H9 (cell line): ENCODE measurements at regions not wholly inside any gene's neighbourhood (a gene's known extent, or its start where the extent isn't known, plus 50 kb on each side); places are given as distances from the start of the nearest gene placed in this dataset.

Experiments
- DNase-seq: peaks from one replicate; pipeline ENCODE4 v3.0.0-alpha.2; 2017
- H2AFZ ChIP-seq: one replicate; pipeline ENCODE4 v1.6.1; 2013; ENCODE audit warnings: mild to moderate bottlenecking, low read length, control low read depth, moderate library complexity
- H2AK5ac ChIP-seq: 2 replicates; pipeline ENCODE4 v1.6.1; 2013; ENCODE audit warnings: low read length, control low read depth, mixed read lengths; ENCODE audit not compliant: insufficient read length
- H2BK120ac ChIP-seq: one replicate; pipeline ENCODE4 v1.6.1; 2013; ENCODE audit warnings: low read depth, mild to moderate bottlenecking, low read length, control low read depth, inconsistent platforms; ENCODE audit not compliant: poor library complexity, severe bottlenecking
- H2BK12ac ChIP-seq: 2 replicates; pipeline ENCODE4 v1.6.1; 2013; ENCODE audit warnings: low read length, control low read depth, mixed read lengths, low read depth; ENCODE audit not compliant: insufficient read length
- H2BK15ac ChIP-seq: 2 replicates; pipeline ENCODE4 v1.6.1; 2013; ENCODE audit warnings: low read depth, low read length, control low read depth
- H2BK20ac ChIP-seq: one replicate; pipeline ENCODE4 v1.6.1; 2013; ENCODE audit warnings: low read depth, mild to moderate bottlenecking, low read length, control low read depth, inconsistent platforms; ENCODE audit not compliant: poor library complexity, severe bottlenecking
- H2BK5ac ChIP-seq: 2 replicates; pipeline ENCODE4 v1.6.1; 2013; ENCODE audit warnings: low read length, control low read depth, mixed read lengths; ENCODE audit not compliant: insufficient read length
- H3K14ac ChIP-seq: 2 replicates; pipeline ENCODE4 v1.6.1; 2013; ENCODE audit warnings: low read length, control low read depth; ENCODE audit not compliant: insufficient read depth
- H3K18ac ChIP-seq: 2 replicates; pipeline ENCODE4 v1.6.1; 2013; ENCODE audit warnings: low read depth, mild to moderate bottlenecking, mixed read lengths, low read length, control low read depth; ENCODE audit not compliant: insufficient read length
- H3K23ac ChIP-seq: 2 replicates; pipeline ENCODE4 v1.6.1; 2013; ENCODE audit warnings: low read length, control low read depth, mixed read lengths, low read depth; ENCODE audit not compliant: insufficient read length
- H3K23me2 ChIP-seq: 2 replicates; pipeline ENCODE4 v1.6.1; 2013; ENCODE audit warnings: low read depth, mild to moderate bottlenecking, mixed read lengths, low read length, control low read depth; ENCODE audit not compliant: insufficient read length, poor library complexity, severe bottlenecking
- H3K27ac ChIP-seq: 2 replicates; pipeline ENCODE4 v1.5.1; 2013; ENCODE audit warnings: low read length, control low read depth, mixed read lengths, low read depth; ENCODE audit not compliant: insufficient read length
- H3K27me3 ChIP-seq: 2 replicates; pipeline ENCODE4 v1.6.1; 2013; ENCODE audit warnings: low read length, control low read depth, inconsistent platforms; ENCODE audit not compliant: insufficient read depth
- H3K4ac ChIP-seq: 2 replicates; pipeline ENCODE4 v1.6.1; 2013; ENCODE audit warnings: low read depth, mild to moderate bottlenecking, control low read depth, inconsistent platforms, low read length, moderate library complexity
- H3K4me1 ChIP-seq: 2 replicates; pipeline ENCODE4 v1.6.1; 2013; ENCODE audit warnings: low read length, control low read depth, inconsistent platforms; ENCODE audit not compliant: insufficient read depth
- H3K4me2 ChIP-seq: 2 replicates; pipeline ENCODE4 v1.6.1; 2013; ENCODE audit warnings: low read length, control low read depth, mixed read lengths; ENCODE audit not compliant: insufficient read length, insufficient read depth
- H3K56ac ChIP-seq: 2 replicates; pipeline ENCODE4 v1.6.1; 2013; ENCODE audit warnings: low read depth, mild to moderate bottlenecking, mixed read lengths, low read length, control low read depth; ENCODE audit not compliant: insufficient read length
- H3K79me1 ChIP-seq: 2 replicates; pipeline ENCODE4 v1.6.1; 2013; ENCODE audit warnings: low read depth, mild to moderate bottlenecking, moderate library complexity, low read length, control low read depth, inconsistent platforms; ENCODE audit not compliant: insufficient read depth, poor library complexity, severe bottlenecking
- H3K79me2 ChIP-seq: 2 replicates; pipeline ENCODE4 v1.6.1; 2013; ENCODE audit warnings: low read length, control low read depth, inconsistent platforms; ENCODE audit not compliant: insufficient read depth
- H3K9ac ChIP-seq: 2 replicates; pipeline ENCODE4 v1.6.1; 2013; ENCODE audit warnings: low read length, control low read depth, mixed read lengths; ENCODE audit not compliant: insufficient read length; ENCODE audit errors: extremely low read depth
- H3K9me3 ChIP-seq: one replicate; pipeline ENCODE4 v1.6.1; 2013; ENCODE audit warnings: low read depth, low read length, inconsistent platforms; ENCODE audit not compliant: control insufficient read depth
- H3T11ph ChIP-seq: one replicate; pipeline ENCODE4 v1.6.1; 2013; ENCODE audit warnings: mild to moderate bottlenecking, low read length, control low read depth, inconsistent platforms
- H4K20me1 ChIP-seq: one replicate; pipeline ENCODE4 v1.6.1; 2013; ENCODE audit not compliant: control insufficient read depth, insufficient read length, insufficient read depth
- H4K5ac ChIP-seq: 2 replicates; pipeline ENCODE4 v1.6.1; 2013; ENCODE audit warnings: low read depth, mild to moderate bottlenecking, mixed read lengths, low read length, control low read depth; ENCODE audit not compliant: insufficient read length
- H4K8ac ChIP-seq: replicated peaks from 2 replicates; pipeline ENCODE4 v1.6.1; 2013; ENCODE audit warnings: low read length, control low read depth, mixed read lengths, low read depth; ENCODE audit not compliant: insufficient read length
- H4K91ac ChIP-seq: 2 replicates; pipeline ENCODE4 v1.6.1; 2013; ENCODE audit warnings: low read depth, mild to moderate bottlenecking, moderate library complexity, mixed read lengths, low read length, control low read depth; ENCODE audit not compliant: insufficient read length
- H3K27ac Mint-ChIP-seq, 3 experiments: 2 replicates in 2 of 3; 3 replicates in 1 of 3; pipeline ENCODE4 v1.8.0; 2020 to 2021; ENCODE audit warnings: mixed read lengths in 3 of 3, mild to moderate bottlenecking in 1 of 3, moderate library complexity in 1 of 3
- H3K27me3 Mint-ChIP-seq: 2 replicates; pipeline ENCODE4 v1.8.0; 2021; ENCODE audit warnings: low read depth, mild to moderate bottlenecking, moderate library complexity, mixed read lengths
- H3K36me3 Mint-ChIP-seq, 3 experiments: 2 replicates in 2 of 3; 3 replicates in 1 of 3; pipeline ENCODE4 v1.8.0; 2020 to 2021; ENCODE audit warnings: low read depth in 3 of 3, mixed read lengths in 3 of 3; ENCODE audit not compliant: insufficient read depth in 1 of 3
- H3K4me1 Mint-ChIP-seq, 2 experiments: 2 replicates each; pipeline ENCODE4 v1.8.0; 2020; ENCODE audit warnings: mixed read lengths in 2 of 2
- H3K4me3 Mint-ChIP-seq, 2 experiments: 2 replicates in 1 of 2; 3 replicates in 1 of 2; pipeline ENCODE4 v1.8.0; 2020 to 2021; ENCODE audit warnings: mild to moderate bottlenecking in 2 of 2, mixed read lengths in 2 of 2, moderate library complexity in 1 of 2
- H3K9me3 Mint-ChIP-seq, 2 experiments: 2 replicates in 1 of 2; 3 replicates in 1 of 2; pipeline ENCODE4 v1.8.0; 2020; ENCODE audit warnings: mild to moderate bottlenecking in 2 of 2, mixed read lengths in 2 of 2, moderate library complexity in 1 of 2
- CTCF ChIP-seq: fragments of 200-600 bp; sonication (generic); conservative IDR thresholded peaks from 3 replicates; pipeline ENCODE4 v1.8.0; 2021; ENCODE audit warnings: antibody characterized with exemption, mild to moderate bottlenecking
- WGBS: extraction: QIAGEN DNeasy Blood & Tissue Kit; methylation state at CpG from one replicate; pipeline ENCODE4 v1.1.7; 2013; ENCODE audit warnings: missing lambda C conversion rate, low lambda C conversion rate, mixed read lengths; ENCODE audit not compliant: insufficient read length; ENCODE audit errors: extremely low coverage; 5-methylcytosine and 5-hydroxymethylcytosine counted together

GRCh38 chr21:24014381-24014780, 1592.9 kb downstream of the MRPL39 start:
- H3K14ac ChIP-seq, result no peak overlapping the region
- no peak overlapping the region for H4K91ac ChIP-seq
- H3K18ac ChIP-seq, result no peak overlapping the region
- no CpG with 5 or more reads among the region's 1 CpG for WGBS
- Mint-ChIP-seq H3K4me1 (no peaks in the 10 kb centered on the region), H3K27me3 (no peaks in the 10 kb centered on the region; the same call in 1 of the 2 replicates), H3K36me3 (peaks cover 3 to 24% (median 9%) of the 10 kb centered on the region in 3 experiments; a peak in 6 of 7 replicates), H3K4me3 (no peak overlapping the region), H3K27ac (no peak overlapping the region), H3K9me3 (peaks cover 61 to 63% of the 10 kb centered on the region in 2 experiments)
- H3T11ph ChIP-seq, result no peak overlapping the region
- H4K20me1 ChIP-seq, result no peaks in the 10 kb centered on the region
- H2BK5ac ChIP-seq, result no peak overlapping the region
- H3K27ac ChIP-seq, result no peak overlapping the region
- no peaks in the 10 kb centered on the region for H3K27me3 ChIP-seq
- no peak overlapping the region for H3K4ac ChIP-seq
- DNase-seq, result no peak
- H2AK5ac ChIP-seq, result no peak overlapping the region
- no peaks in the 10 kb centered on the region for H3K23me2 ChIP-seq
- H4K8ac ChIP-seq, result no peak overlapping the region
- H2BK20ac ChIP-seq, result no peak overlapping the region
- no peak overlapping the region for H2AFZ ChIP-seq
- H3K79me1 ChIP-seq, result no peaks in the 10 kb centered on the region
- H3K9ac ChIP-seq, result no peak overlapping the region
- no peaks in the 10 kb centered on the region for H3K4me1 ChIP-seq
- no peaks in the 10 kb centered on the region for H3K9me3 ChIP-seq
- no peak overlapping the region for H2BK120ac ChIP-seq
- no peak overlapping the region for H2BK12ac ChIP-seq
- H2BK15ac ChIP-seq, result no peak overlapping the region
- no peak overlapping the region for H3K4me2 ChIP-seq
- no peak; the same call in 2 of the 3 replicates for TF ChIP-seq CTCF
- no peaks in the 10 kb centered on the region for H3K79me2 ChIP-seq
- H3K23ac ChIP-seq, result no peak overlapping the region
- H4K5ac ChIP-seq, result no peak overlapping the region
- H3K56ac ChIP-seq, result no peak overlapping the region
